Endodermal cell (in vitro differentiated cells): ENCODE measurements at regions not wholly inside any gene's neighbourhood (a gene's known extent, or its start where the extent isn't known, plus 50 kb on each side); places are given as distances from the start of the nearest gene placed in this dataset.

Experiments
- DNase-seq: peaks from one replicate; pipeline ENCODE4 v3.0.0-alpha.2; 2017
- H3K27ac ChIP-seq: 2 replicates; pipeline ENCODE4 v1.5.1; 2013; ENCODE audit warnings: mild to moderate bottlenecking, low read depth, low read length, moderate library complexity
- H3K27me3 ChIP-seq: 2 replicates; pipeline ENCODE4 v1.6.1; 2013; ENCODE audit warnings: mild to moderate bottlenecking, low read length, moderate library complexity; ENCODE audit not compliant: insufficient read depth, control insufficient read depth, poor library complexity, severe bottlenecking
- H3K36me3 ChIP-seq: 2 replicates; pipeline ENCODE4 v1.7.0; 2013; ENCODE audit warnings: mild to moderate bottlenecking, low read length, moderate library complexity; ENCODE audit not compliant: control insufficient read depth, insufficient read depth
- H3K4me1 ChIP-seq: one replicate; pipeline ENCODE4 v1.7.0; 2013; ENCODE audit warnings: low read length; ENCODE audit not compliant: control insufficient read depth, insufficient read depth
- H3K4me3 ChIP-seq: 2 replicates; pipeline ENCODE4 v1.5.1; 2013; ENCODE audit warnings: mild to moderate bottlenecking, low read length, moderate library complexity
- H3K9ac ChIP-seq: 2 replicates; pipeline ENCODE4 v1.6.1; 2013; ENCODE audit warnings: mild to moderate bottlenecking, low read length, moderate library complexity; ENCODE audit not compliant: poor library complexity, severe bottlenecking; ENCODE audit errors: extremely low read depth
- H3K9me3 ChIP-seq: 2 replicates; pipeline ENCODE4 v1.6.1; 2013; ENCODE audit warnings: mild to moderate bottlenecking, low read length, moderate library complexity; ENCODE audit not compliant: control insufficient read depth
- H3K27ac Mint-ChIP-seq: 2 replicates; pipeline ENCODE4 v1.8.0; 2020; ENCODE audit warnings: mixed read lengths
- H3K27me3 Mint-ChIP-seq: 2 replicates; pipeline ENCODE4 v1.8.0; 2021; ENCODE audit warnings: mild to moderate bottlenecking, mixed read lengths; ENCODE audit not compliant: insufficient read depth
- H3K36me3 Mint-ChIP-seq: 2 replicates; pipeline ENCODE4 v1.8.0; 2020; ENCODE audit warnings: low read depth, mixed read lengths
- H3K4me1 Mint-ChIP-seq: 2 replicates; pipeline ENCODE4 v1.8.0; 2020; ENCODE audit warnings: mixed read lengths
- H3K4me3 Mint-ChIP-seq: 2 replicates; pipeline ENCODE4 v1.8.0; 2020; ENCODE audit warnings: mild to moderate bottlenecking, moderate library complexity, mixed read lengths
- H3K9me3 Mint-ChIP-seq: 2 replicates; pipeline ENCODE4 v1.8.0; 2020; ENCODE audit warnings: mild to moderate bottlenecking, mixed read lengths
- CTCF ChIP-seq: fragments of 200-600 bp; sonication (generic); conservative IDR thresholded peaks from 2 replicates; pipeline ENCODE4 v1.5.0; 2021; ENCODE audit warnings: antibody characterized with exemption, mild to moderate bottlenecking
- WGBS, 2 experiments: methylation state at CpG; one replicate each; pipeline versions ENCODE4 v1.1.5 to v1.1.7; 2013; ENCODE audit warnings: missing lambda C conversion rate in 2 of 2, mixed read lengths in 1 of 2; ENCODE audit not compliant: insufficient coverage in 1 of 2, insufficient read length in 1 of 2; 5-methylcytosine and 5-hydroxymethylcytosine counted together

- no peak overlapping the region for H3K4me3 Mint-ChIP-seq
- peak; percentile 47 for DNase-seq
- WGBS, 2 experiments = 82 to 90% methylated on average over 4 to 5 of the region's 5 CpGs
Observed at GRCh38 chr17:77750427-77751043, 208.0 kb upstream of the TNRC6C start.

GRCh38 chr17:77753246-77753645 lies 205.3 kb upstream of the TNRC6C start:
- TF ChIP-seq CTCF = no peak
- Histone ChIP-seq H3K9me3 (no peaks in the 10 kb centered on the region), H3K27me3 (no peaks in the 10 kb centered on the region), H3K36me3 (no peaks in the 10 kb centered on the region), H3K27ac (no peak overlapping the region), H3K9ac (no peak overlapping the region), H3K4me1 (no peaks in the 10 kb centered on the region), H3K4me3 (no peak overlapping the region)
- H3K4me3 Mint-ChIP-seq = no peak overlapping the region
- no peak overlapping the region for H3K27ac Mint-ChIP-seq
- H3K36me3 Mint-ChIP-seq = no peaks in the 10 kb centered on the region
- H3K27me3 Mint-ChIP-seq = peaks cover 7% of the 10 kb centered on the region
- DNase-seq = peak; percentile 19
- H3K4me1 Mint-ChIP-seq = no peaks in the 10 kb centered on the region
- peaks cover 1% of the 10 kb centered on the region for H3K9me3 Mint-ChIP-seq
- WGBS, 2 experiments = 95% methylated on average over 8 of the region's 8 CpGs

More at GRCh38 chr17:77750427-77751043, 208.0 kb upstream of the TNRC6C start:
- Histone ChIP-seq H3K4me3 (no peak overlapping the region), H3K27ac (no peak overlapping the region), H3K9ac (no peak overlapping the region), H3K9me3 (no peaks in the 10 kb centered on the region), H3K4me1 (peaks cover 3% of the 10 kb centered on the region), H3K36me3 (no peaks in the 10 kb centered on the region), H3K27me3 (no peaks in the 10 kb centered on the region)
- Mint-ChIP-seq H3K27me3 (peaks cover 6% of the 10 kb centered on the region), H3K4me1 (peaks cover 7% of the 10 kb centered on the region), H3K36me3 (no peaks in the 10 kb centered on the region), H3K27ac (no peak overlapping the region), H3K9me3 (peaks cover 1% of the 10 kb centered on the region)
- no peak for TF ChIP-seq CTCF

- no peaks in the 10 kb centered on the region for H3K27me3 ChIP-seq
- no peaks in the 10 kb centered on the region for H3K4me1 ChIP-seq
- no peaks in the 10 kb centered on the region for H3K9me3 ChIP-seq
- H3K4me1 Mint-ChIP-seq = no peaks in the 10 kb centered on the region
- H3K27ac Mint-ChIP-seq = no peak overlapping the region
- H3K4me3 Mint-ChIP-seq = no peak overlapping the region
- H3K9me3 Mint-ChIP-seq = peaks cover 1% of the 10 kb centered on the region
- H3K9ac ChIP-seq = no peak overlapping the region
- H3K27me3 Mint-ChIP-seq = peaks cover 6% of the 10 kb centered on the region
- no peak overlapping the region for H3K27ac ChIP-seq
- H3K36me3 ChIP-seq = no peaks in the 10 kb centered on the region
- no peak for TF ChIP-seq CTCF
- no peaks in the 10 kb centered on the region for H3K36me3 Mint-ChIP-seq
- WGBS, 2 experiments = 93 to 96% methylated on average over 7 to 12 of the region's 12 CpGs
- H3K4me3 ChIP-seq = no peak overlapping the region
- DNase-seq = peak; percentile 41
Observed at GRCh38 chr17:77753691-77754245, 204.7 kb upstream of the TNRC6C start.
